IMR-90 (cell line): ENCODE measurements at regions not wholly inside any gene's neighbourhood (a gene's known extent, or its start where the extent isn't known, plus 50 kb on each side); places are given as distances from the start of the nearest gene placed in this dataset.

Source experiments
- ATAC-seq: fragments of 200-7000 bp; cut with Tn5 transposase; 2 replicates; pipeline ENCODE4 v1.9.1; 2020; ENCODE audit warnings: low read depth, mild to moderate bottlenecking, moderate library complexity
- BruUV-seq: library from RNA; stranded (reverse); fragments of 400-500 nt; replicated peaks from 2 replicates; lab custom pipeline; 2021; lab: Mats Ljungman, UMichigan
- CTCF ChIA-PET: fragments of 300-600 bp; formaldehyde crosslinking; extraction: SDS; loops from one replicate; lab custom pipeline; 2021; ENCODE audit warnings: antibody characterized with exemption; lab: Yijun Ruan, JAX
- POLR2A ChIA-PET: fragments of 300-600 bp; sonication (Branson Sonifier 250); formaldehyde crosslinking; loops from one replicate; lab custom pipeline; 2022; ENCODE audit warnings: antibody characterized with exemption; ENCODE audit not compliant: unreplicated experiment; lab: Charles Lee
- DNase-seq: peaks from one replicate; pipeline ENCODE4 v3.0.0; 2013
- H2AFZ ChIP-seq: replicated peaks from 2 replicates; pipeline ENCODE3; 2013; ENCODE audit warnings: low read length, mild to moderate bottlenecking; ENCODE audit not compliant: poor library complexity
- H2AK5ac ChIP-seq: 2 replicates; pipeline ENCODE4 v1.6.1; 2013; ENCODE audit warnings: low read depth, low read length, inconsistent platforms
- H2AK9ac ChIP-seq: replicated peaks from 2 replicates; pipeline ENCODE3; 2013; ENCODE audit warnings: mild to moderate bottlenecking, low read depth, low read length, moderate library complexity; ENCODE audit not compliant: poor library complexity
- H2BK120ac ChIP-seq: 2 replicates; pipeline ENCODE4 v1.6.1; 2013; ENCODE audit warnings: low read depth, low read length, inconsistent platforms
- H2BK15ac ChIP-seq: 3 replicates; pipeline ENCODE4 v1.6.1; 2013; ENCODE audit warnings: low read depth, low read length, inconsistent platforms
- H2BK20ac ChIP-seq: 2 replicates; pipeline ENCODE4 v1.6.1; 2013; ENCODE audit warnings: low read depth, mild to moderate bottlenecking, inconsistent platforms, low read length, moderate library complexity
- H2BK5ac ChIP-seq: 2 replicates; pipeline ENCODE4 v1.6.1; 2013; ENCODE audit warnings: mild to moderate bottlenecking, low read depth, low read length, inconsistent platforms; ENCODE audit not compliant: poor library complexity, severe bottlenecking
- H3K14ac ChIP-seq: replicated peaks from 2 replicates; pipeline ENCODE4 v1.6.1; 2013; ENCODE audit warnings: low read depth, low read length, inconsistent platforms
- H3K18ac ChIP-seq: 2 replicates; pipeline ENCODE4 v1.6.1; 2013; ENCODE audit warnings: low read depth, low read length, control low read depth
- H3K23ac ChIP-seq: 2 replicates; pipeline ENCODE4 v1.6.1; 2013; ENCODE audit warnings: low read depth, low read length, inconsistent platforms
- H3K27ac ChIP-seq: 2 replicates; pipeline ENCODE4 v1.5.1; 2013; ENCODE audit warnings: mild to moderate bottlenecking, control low read depth, low read length; ENCODE audit not compliant: insufficient read depth
- H3K27me3 ChIP-seq: 2 replicates; pipeline ENCODE4 v1.6.1; 2013; ENCODE audit warnings: low read length; ENCODE audit not compliant: control insufficient read depth, insufficient read depth
- H3K36me3 ChIP-seq: 2 replicates; pipeline ENCODE4 v1.6.1; 2013; ENCODE audit warnings: low read length, mixed read lengths; ENCODE audit not compliant: control insufficient read depth, insufficient read depth
- H3K4ac ChIP-seq: 2 replicates; pipeline ENCODE4 v1.6.1; 2013; ENCODE audit warnings: low read depth, low read length, inconsistent platforms
- H3K4me1 ChIP-seq: 2 replicates; pipeline ENCODE4 v1.6.1; 2013; ENCODE audit warnings: low read length, mixed read lengths; ENCODE audit not compliant: control insufficient read depth, insufficient read depth
- H3K4me2 ChIP-seq: 2 replicates; pipeline ENCODE4 v1.6.1; 2013; ENCODE audit warnings: low read depth, mild to moderate bottlenecking, control low read depth, low read length, moderate library complexity
- H3K4me3 ChIP-seq: 2 replicates; pipeline ENCODE4 v1.5.1; 2013; ENCODE audit warnings: low read depth, mild to moderate bottlenecking, control low read depth, low read length, moderate library complexity; ENCODE audit not compliant: insufficient read depth
- H3K56ac ChIP-seq: 2 replicates; pipeline ENCODE4 v1.6.1; 2013; ENCODE audit warnings: low read length, inconsistent platforms; ENCODE audit not compliant: insufficient read depth; ENCODE audit errors: extremely low read depth
- H3K79me1 ChIP-seq, 2 experiments: 2 replicates each; pipeline ENCODE4 v1.6.1; 2013; ENCODE audit warnings: low read length in 2 of 2, inconsistent platforms in 1 of 2, low read depth in 1 of 2
- H3K9ac ChIP-seq: 2 replicates; pipeline ENCODE4 v1.6.1; 2013; ENCODE audit warnings: low read depth, low read length, control low read depth
- H3K9me1 ChIP-seq: 2 replicates; pipeline ENCODE4 v1.6.1; 2013; ENCODE audit warnings: low read length, inconsistent platforms; ENCODE audit not compliant: insufficient read depth
- H3K9me3 ChIP-seq: 2 replicates; pipeline ENCODE4 v1.6.1; 2013; ENCODE audit warnings: low read length; ENCODE audit not compliant: control insufficient read depth, insufficient read depth
- H4K20me1 ChIP-seq: 2 replicates; pipeline ENCODE4 v1.6.1; 2013; ENCODE audit warnings: low read length, inconsistent platforms; ENCODE audit not compliant: insufficient read depth
- H4K5ac ChIP-seq: 2 replicates; pipeline ENCODE4 v1.6.1; 2013; ENCODE audit warnings: mild to moderate bottlenecking, low read depth, low read length, control low read depth
- H4K8ac ChIP-seq, 2 experiments: 2 replicates each; pipeline ENCODE4 v1.6.1; 2013; ENCODE audit warnings: low read depth in 2 of 2, low read length in 2 of 2, control low read depth in 1 of 2, inconsistent platforms in 1 of 2
- H4K91ac ChIP-seq: 2 replicates; pipeline ENCODE4 v1.6.1; 2013; ENCODE audit warnings: low read depth, low read length, inconsistent platforms; ENCODE audit not compliant: insufficient read depth
- BHLHE40 ChIP-seq: fragments of 150-350 bp; IDR thresholded peaks from 2 replicates; pipeline ENCODE4 v1.6.1; 2016; ENCODE audit warnings: mild to moderate bottlenecking, low read depth, low read length
- FOS ChIP-seq: fragments of 150-350 bp; IDR thresholded peaks from 2 replicates; pipeline ENCODE4 v1.6.1; 2016; ENCODE audit warnings: low read depth, low read length
- MAFK ChIP-seq: IDR thresholded peaks from 2 replicates; pipeline ENCODE4 v1.6.1; 2012; ENCODE audit warnings: low read depth, low read length, improper control_type of control experiment
- MAZ ChIP-seq: IDR thresholded peaks from 2 replicates; pipeline ENCODE4 v1.6.1; 2012; ENCODE audit warnings: low read depth, mild to moderate bottlenecking, low read length, improper control_type of control experiment, moderate library complexity, borderline replicate concordance
- NFE2L2 ChIP-seq: fragments of 150-350 bp; IDR thresholded peaks from 2 replicates; pipeline ENCODE4 v1.6.1; 2016; ENCODE audit warnings: low read depth, mild to moderate bottlenecking, low read length
- RCOR1 ChIP-seq: IDR thresholded peaks from 2 replicates; pipeline ENCODE4 v1.6.1; 2012; ENCODE audit warnings: mild to moderate bottlenecking, low read length, improper control_type of control experiment; ENCODE audit not compliant: insufficient replicate concordance
- SMC3 ChIP-seq: fragments of 150-350 bp; IDR thresholded peaks from 2 replicates; pipeline ENCODE4 v1.6.1; 2016; ENCODE audit warnings: low read depth, mild to moderate bottlenecking, antibody characterized with exemption, low read length, moderate library complexity
- WGBS, 2 experiments: methylation state at CpG; one replicate each; pipeline versions ENCODE4 v1.1.5 to v1.1.7; 2013; ENCODE audit warnings: missing lambda C conversion rate in 2 of 2; ENCODE audit not compliant: insufficient read length in 1 of 2; ENCODE audit errors: extremely low coverage in 2 of 2; 5-methylcytosine and 5-hydroxymethylcytosine counted together
- dilution Hi-C: fragments of 300-500 bp; cut with HindIII; formaldehyde crosslinking; loops from one replicate; pipeline ENCODE4 v1.14.3; 2018; ENCODE audit warnings: low sequenced_read_pairs; ENCODE audit not compliant: unreplicated experiment
- in situ Hi-C: fragments of 300-500 bp; cut with MboI; formaldehyde crosslinking; loops from 3 replicates; pipeline ENCODE4 v1.14.3; 2019; ENCODE audit warnings: low sequenced_read_pairs, inconsistent platforms, mixed read lengths
- intact Hi-C: fragments of 100-400 bp; cut with micrococcal nuclease; formaldehyde crosslinking; loops from 2 replicates; pipeline ENCODE4 v1.10.0; 2022
- TF ChIP-seq, protein P1 (sequence below): fragments of 150-350 bp; IDR thresholded peaks from 2 replicates; pipeline ENCODE4 v1.6.1; 2016; ENCODE audit warnings: low read depth, mild to moderate bottlenecking, low read length, moderate library complexity, borderline replicate concordance
- TF ChIP-seq, protein P2 (sequence below): fragments of 150-350 bp; IDR thresholded peaks from 2 replicates; pipeline ENCODE4 v1.6.1; 2017; ENCODE audit warnings: mild to moderate bottlenecking, antibody characterized with exemption, low read length, low read depth

DNA sequence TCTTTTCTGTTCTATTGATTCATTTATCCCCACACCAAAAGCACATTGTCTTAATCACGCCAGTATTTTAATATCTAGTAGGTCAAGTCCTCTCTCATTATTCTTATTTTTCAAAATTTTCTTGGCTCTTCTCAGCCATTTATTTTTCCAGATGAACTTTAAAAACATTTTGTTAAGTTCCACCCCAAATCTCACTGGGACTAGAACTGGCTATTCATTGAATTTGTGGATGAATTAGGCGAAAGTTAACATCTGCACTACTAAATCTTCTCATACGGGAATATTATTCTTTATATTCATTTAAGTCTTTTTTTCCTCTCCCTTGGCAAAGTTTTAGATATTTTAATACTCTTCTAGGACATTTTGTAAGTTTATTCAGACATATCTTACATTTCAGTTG, 295.2 kb upstream of the MGMT start:
- H4K20me1 ChIP-seq, result no peaks in the 10 kb centered on the region
- peaks cover 4% of the 10 kb centered on the region for H3K9me3 ChIP-seq
- no peak overlapping the region for H2AK5ac ChIP-seq
- ATAC-seq, result no peak
- H3K27ac ChIP-seq, result no peak overlapping the region
- peaks cover 2% of the 10 kb centered on the region; the same call in 1 of the 2 replicates for H3K27me3 ChIP-seq
- no peak overlapping the region for H3K23ac ChIP-seq
- no TSS peak for BruUV-seq
- in situ Hi-C loops, result no loop called here
- no peaks in the 10 kb centered on the region for H3K9me1 ChIP-seq
- CTCF ChIA-PET, result no interaction called here
- no peak overlapping the region for H4K5ac ChIP-seq
- no CpG with 5 or more reads among the region's 3 CpGs for WGBS, 2 experiments
- dilution Hi-C loops, result no loop called here
- DNase-seq, result no peak
- H2AFZ ChIP-seq, result no peak overlapping the region
- no peaks in the 10 kb centered on the region for H3K4me1 ChIP-seq
- no peak overlapping the region for H4K91ac ChIP-seq
- no peak overlapping the region for H3K4me3 ChIP-seq
- no peak overlapping the region for H2BK20ac ChIP-seq
- no peak overlapping the region for H3K18ac ChIP-seq
- no peak overlapping the region for H2BK120ac ChIP-seq
- POLR2A ChIA-PET, result no interaction called here
- H3K79me1 ChIP-seq, result no peaks in the 10 kb centered on the region
- H3K56ac ChIP-seq, result no peak overlapping the region
- H3K9ac ChIP-seq, result no peak overlapping the region
- no peak overlapping the region for H3K14ac ChIP-seq
- H2BK5ac ChIP-seq, result no peak overlapping the region
- no peak overlapping the region for H4K8ac ChIP-seq
- intact Hi-C loops, result no loop called here
- no peak overlapping the region for H3K4me2 ChIP-seq
- no peak for TF ChIP-seq FOS
- TF ChIP-seq, protein P1, sequence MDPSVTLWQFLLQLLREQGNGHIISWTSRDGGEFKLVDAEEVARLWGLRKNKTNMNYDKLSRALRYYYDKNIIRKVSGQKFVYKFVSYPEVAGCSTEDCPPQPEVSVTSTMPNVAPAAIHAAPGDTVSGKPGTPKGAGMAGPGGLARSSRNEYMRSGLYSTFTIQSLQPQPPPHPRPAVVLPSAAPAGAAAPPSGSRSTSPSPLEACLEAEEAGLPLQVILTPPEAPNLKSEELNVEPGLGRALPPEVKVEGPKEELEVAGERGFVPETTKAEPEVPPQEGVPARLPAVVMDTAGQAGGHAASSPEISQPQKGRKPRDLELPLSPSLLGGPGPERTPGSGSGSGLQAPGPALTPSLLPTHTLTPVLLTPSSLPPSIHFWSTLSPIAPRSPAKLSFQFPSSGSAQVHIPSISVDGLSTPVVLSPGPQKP, result no peak
- TF ChIP-seq BHLHE40, result no peak
- no peak for TF ChIP-seq MAFK
- TF ChIP-seq SMC3, result no peak
- TF ChIP-seq, protein P2, sequence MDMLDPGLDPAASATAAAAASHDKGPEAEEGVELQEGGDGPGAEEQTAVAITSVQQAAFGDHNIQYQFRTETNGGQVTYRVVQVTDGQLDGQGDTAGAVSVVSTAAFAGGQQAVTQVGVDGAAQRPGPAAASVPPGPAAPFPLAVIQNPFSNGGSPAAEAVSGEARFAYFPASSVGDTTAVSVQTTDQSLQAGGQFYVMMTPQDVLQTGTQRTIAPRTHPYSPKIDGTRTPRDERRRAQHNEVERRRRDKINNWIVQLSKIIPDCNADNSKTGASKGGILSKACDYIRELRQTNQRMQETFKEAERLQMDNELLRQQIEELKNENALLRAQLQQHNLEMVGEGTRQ, result no peak
- TF ChIP-seq MAZ, result no peak
- no peak for TF ChIP-seq NFE2L2
- no peak for TF ChIP-seq RCOR1
- no peak overlapping the region for H2BK15ac ChIP-seq
- no peaks in the 10 kb centered on the region for H3K36me3 ChIP-seq
- no peak overlapping the region for H2AK9ac ChIP-seq
- no peak overlapping the region for H3K4ac ChIP-seq
